Fibroblast of lung (primary cell): ENCODE measurements at regions not wholly inside any gene's neighbourhood (a gene's known extent, or its start where the extent isn't known, plus 50 kb on each side); places are given as distances from the start of the nearest gene placed in this dataset.
A peak's percentile ranks its signal among the peaks of the same experiment; 100 is the strongest.

ENCODE experiments used
- DNase-seq, 2 donors: peaks; one replicate each; pipeline versions ENCODE4 v3.0.0 to v3.0.0-alpha.2; 2010; ENCODE audit warnings: low read depth in 2 of 2
- H2AFZ ChIP-seq: 2 replicates; pipeline ENCODE4 v1.5.1; 2012; ENCODE audit warnings: low read length, control low read depth, inconsistent platforms
- H3K27ac ChIP-seq: 2 replicates; pipeline ENCODE4 v1.5.1; 2011; ENCODE audit warnings: low read length, control low read depth; ENCODE audit not compliant: insufficient read depth
- H3K27me3 ChIP-seq: 2 replicates; pipeline ENCODE4 v1.5.1; 2011; ENCODE audit warnings: mild to moderate bottlenecking, low read length; ENCODE audit not compliant: control insufficient read depth, insufficient read depth
- H3K36me3 ChIP-seq: 2 replicates; pipeline ENCODE4 v1.5.1; 2011; ENCODE audit warnings: low read length; ENCODE audit not compliant: control insufficient read depth, insufficient read depth
- H3K4me1 ChIP-seq: 2 replicates; pipeline ENCODE4 v1.5.1; 2011; ENCODE audit warnings: low read length; ENCODE audit not compliant: control insufficient read depth, insufficient read depth; ENCODE audit errors: extremely low read depth
- H3K4me2 ChIP-seq: 2 replicates; pipeline ENCODE4 v1.5.1; 2011; ENCODE audit warnings: low read length, control low read depth; ENCODE audit not compliant: insufficient read depth; ENCODE audit errors: extremely low read depth
- H3K4me3 ChIP-seq, 4 experiments: fragments of 200-600 bp in 1 of 4; sonication (generic) in 1 of 4; replicated peaks in 1 of 4; 2 replicates each; pipeline ENCODE4 v1.5.1; 2011 to 2016; ENCODE audit warnings: low read length in 4 of 4, low read depth in 3 of 4, mild to moderate bottlenecking in 3 of 4, control low read depth in 2 of 4, inconsistent platforms in 1 of 4, mixed read lengths in 1 of 4; ENCODE audit not compliant: insufficient read depth in 1 of 4; ENCODE audit errors: control extremely low read depth in 1 of 4
- H3K79me2 ChIP-seq: 2 replicates; pipeline ENCODE4 v1.5.1; 2012; ENCODE audit warnings: mild to moderate bottlenecking, low read length, inconsistent platforms; ENCODE audit not compliant: control insufficient read depth, insufficient read depth
- H3K9ac ChIP-seq: 2 replicates; pipeline ENCODE4 v1.5.1; 2011; ENCODE audit warnings: mild to moderate bottlenecking, low read length, control low read depth; ENCODE audit not compliant: insufficient read depth
- H3K9me3 ChIP-seq: 2 replicates; pipeline ENCODE4 v1.5.1; 2012; ENCODE audit warnings: low read depth, low read length; ENCODE audit not compliant: control insufficient read depth, insufficient read depth
- H4K20me1 ChIP-seq: 2 replicates; pipeline ENCODE4 v1.5.1; 2011; ENCODE audit warnings: low read length; ENCODE audit not compliant: control insufficient read depth, insufficient read depth; ENCODE audit errors: extremely low read depth
- CTCF ChIP-seq, 2 donors: IDR thresholded peaks in 1 of 2; conservative IDR thresholded peaks in 1 of 2; 1 replicate in 1 of 2; 2 replicates in 1 of 2; pipeline ENCODE4 v1.5.1; 2011 to 2012; ENCODE audit warnings: low read length in 2 of 2, control low read depth in 1 of 2, inconsistent platforms in 1 of 2, low read depth in 1 of 2, mild to moderate bottlenecking in 1 of 2
- EZH2 ChIP-seq: IDR thresholded peaks from 2 replicates; pipeline ENCODE4 v1.5.1; 2012; ENCODE audit warnings: low read length, control low read depth, mild to moderate bottlenecking; ENCODE audit errors: missing control alignments

- H3K4me3 ChIP-seq = no peak overlapping the region
- no peak overlapping the region for H3K4me2 ChIP-seq
- no peaks in the 10 kb centered on the region for H4K20me1 ChIP-seq
- H3K79me2 ChIP-seq = no peaks in the 10 kb centered on the region
- TF ChIP-seq EZH2 (no peak), CTCF (conservative IDR thresholded peaks at IDR 0.05 in 1 of 2, IDR thresholded peaks at IDR 0.05 in 1 of 2; ENCODE audit: low read depth in 1 of 2, low read length in 2 of 2) (no peak)
- H2AFZ ChIP-seq = no peak overlapping the region
- H3K9ac ChIP-seq = no peak overlapping the region
- peak; percentile 1 to 76 for DNase-seq
- no peaks in the 10 kb centered on the region for H3K4me1 ChIP-seq
- H3K27me3 ChIP-seq = no peaks in the 10 kb centered on the region
- H3K36me3 ChIP-seq = no peaks in the 10 kb centered on the region
- no peak overlapping the region for H3K27ac ChIP-seq
- no peaks in the 10 kb centered on the region for H3K9me3 ChIP-seq
Measured at GRCh38 chr11:127492029-127492428, 491.5 kb upstream of the KIRREL3 start.

- no peaks in the 10 kb centered on the region for H3K36me3 ChIP-seq
- H3K9ac ChIP-seq = no peak overlapping the region
- TF ChIP-seq EZH2 = no peak
- no peak for TF ChIP-seq CTCF (conservative IDR thresholded peaks at IDR 0.05 in 1 of 2, IDR thresholded peaks at IDR 0.05 in 1 of 2; ENCODE audit: low read depth in 1 of 2, low read length in 2 of 2)
- no peaks in the 10 kb centered on the region for H3K79me2 ChIP-seq
- H2AFZ ChIP-seq = no peak overlapping the region
- H3K9me3 ChIP-seq = no peaks in the 10 kb centered on the region
- no peak overlapping the region for H3K27ac ChIP-seq
- no peaks in the 10 kb centered on the region for H4K20me1 ChIP-seq
- no peak overlapping the region for H3K4me3 ChIP-seq
- H3K4me1 ChIP-seq = no peaks in the 10 kb centered on the region
- no peaks in the 10 kb centered on the region for H3K27me3 ChIP-seq
- H3K4me2 ChIP-seq = no peak overlapping the region
- DNase-seq = peak in 1 of 2 donors; percentile 15
Measured at GRCh38 chr11:127491589-127491988, 491.0 kb upstream of the KIRREL3 start.

- Histone ChIP-seq H3K36me3 (no peaks in the 10 kb centered on the region), H2AFZ (no peak overlapping the region), H3K4me1 (no peaks in the 10 kb centered on the region), H3K27ac (no peak overlapping the region), H4K20me1 (no peaks in the 10 kb centered on the region), H3K9ac (no peak overlapping the region), H3K9me3 (no peaks in the 10 kb centered on the region), H3K4me2 (no peak overlapping the region), H3K27me3 (no peaks in the 10 kb centered on the region), H3K4me3 (no peak overlapping the region), H3K79me2 (no peaks in the 10 kb centered on the region)
- TF ChIP-seq EZH2 (no peak), CTCF (conservative IDR thresholded peaks at IDR 0.05 in 1 of 2, IDR thresholded peaks at IDR 0.05 in 1 of 2; ENCODE audit: low read depth in 1 of 2, low read length in 2 of 2) (no peak)
- DNase-seq = no peak
Measured at GRCh38 chr11:127490896-127491295, 490.3 kb upstream of the KIRREL3 start.
